CD4-positive, alpha-beta memory T cell (primary cell): ENCODE measurements at regions not wholly inside any gene's neighbourhood (a gene's known extent, or its start where the extent isn't known, plus 50 kb on each side); places are given as distances from the start of the nearest gene placed in this dataset.

Experiments used
- CTCF ChIA-PET: fragments of 350-600 bp; sonication (Branson Sonifier 250); formaldehyde crosslinking; loops from one replicate; lab custom pipeline; 2021; ENCODE audit warnings: inconsistent platforms; ENCODE audit not compliant: partially characterized antibody; lab: Charles Lee
- POLR2A ChIA-PET: fragments of 350-600 bp; sonication (Branson Sonifier 250); formaldehyde crosslinking; loops from one replicate; lab custom pipeline; 2021; ENCODE audit not compliant: partially characterized antibody; lab: Charles Lee
- DNase-seq, 5 donors: peaks; one replicate each; pipeline versions ENCODE4 v3.0.0 to v3.0.0-alpha.2; 2020 to 2022; ENCODE audit warnings: mixed read lengths in 1 of 5
- H3K27ac ChIP-seq: one replicate; pipeline ENCODE4 v1.7.0; 2013; ENCODE audit warnings: low read depth, low read length
- H3K27me3 ChIP-seq: 2 replicates; pipeline ENCODE4 v1.7.0; 2013; ENCODE audit warnings: mild to moderate bottlenecking, low read length, moderate library complexity; ENCODE audit not compliant: insufficient read depth
- H3K36me3 ChIP-seq: 2 replicates; pipeline ENCODE4 v1.7.0; 2013; ENCODE audit warnings: mild to moderate bottlenecking, low read length, moderate library complexity; ENCODE audit not compliant: insufficient read depth
- H3K4me1 ChIP-seq: 2 replicates; pipeline ENCODE4 v1.7.0; 2013; ENCODE audit warnings: mild to moderate bottlenecking, low read length, moderate library complexity; ENCODE audit not compliant: insufficient read depth
- H3K4me3 ChIP-seq, 2 donors: one replicate each; pipeline ENCODE4 v1.7.0; 2013; ENCODE audit warnings: low read length in 2 of 2, mild to moderate bottlenecking in 1 of 2
- H3K9me3 ChIP-seq, 2 donors: one replicate each; pipeline ENCODE4 v1.7.0; 2013; ENCODE audit warnings: low read length in 2 of 2, control low read depth in 1 of 2; ENCODE audit not compliant: control insufficient read depth in 1 of 2
- H3K27ac Mint-ChIP-seq, 7 donors: one replicate each; pipeline ENCODE4 v1.8.0; 2020 to 2021; ENCODE audit warnings: mixed read lengths in 7 of 7, mild to moderate bottlenecking in 6 of 7, inconsistent platforms in 3 of 7, moderate library complexity in 3 of 7
- H3K27me3 Mint-ChIP-seq, 2 donors: one replicate each; pipeline ENCODE4 v1.8.0; 2020 to 2021; ENCODE audit warnings: mixed read lengths in 2 of 2
- H3K36me3 Mint-ChIP-seq, 2 donors: one replicate each; pipeline ENCODE4 v1.8.0; 2020 to 2021; ENCODE audit warnings: mixed read lengths in 2 of 2, inconsistent platforms in 1 of 2, mild to moderate bottlenecking in 1 of 2
- H3K4me1 Mint-ChIP-seq, 4 donors: one replicate each; pipeline ENCODE4 v1.8.0; 2020 to 2021; ENCODE audit warnings: mixed read lengths in 4 of 4, mild to moderate bottlenecking in 1 of 4
- H3K4me3 Mint-ChIP-seq, 8 donors: one replicate each; pipeline ENCODE4 v1.8.0; 2020 to 2021; ENCODE audit warnings: mixed read lengths in 8 of 8, mild to moderate bottlenecking in 7 of 8, moderate library complexity in 6 of 8, inconsistent platforms in 3 of 8
- H3K9me3 Mint-ChIP-seq, 8 donors: one replicate each; pipeline ENCODE4 v1.8.0; 2020 to 2021; ENCODE audit warnings: mixed read lengths in 8 of 8, mild to moderate bottlenecking in 5 of 8, inconsistent platforms in 3 of 8, moderate library complexity in 1 of 8
- intact Hi-C: fragments of 100-400 bp; cut with micrococcal nuclease; formaldehyde crosslinking; loops from one replicate; pipeline ENCODE4 v1.15.1; 2023

- no peak overlapping the region for H3K27ac Mint-ChIP-seq
- Histone ChIP-seq H3K9me3 (no peaks in the 10 kb centered on the region), H3K4me1 (no peaks in the 10 kb centered on the region), H3K36me3 (no peaks in the 10 kb centered on the region), H3K4me3 (no peak overlapping the region), H3K27ac (no peak overlapping the region), H3K27me3 (no peaks in the 10 kb centered on the region)
- POLR2A ChIA-PET = no interaction called here
- peak overlapping the region in 2 of 8 donors; percentile 11 to 64 for H3K4me3 Mint-ChIP-seq
- DNase-seq = no peak
- peaks cover 4 to 6% of the 10 kb centered on the region in 2 donors for H3K27me3 Mint-ChIP-seq
- no peaks in the 10 kb centered on the region for H3K9me3 Mint-ChIP-seq
- peaks cover 2 to 8% (median 6%) of the 10 kb centered on the region in 4 donors for H3K4me1 Mint-ChIP-seq
- CTCF ChIA-PET = no interaction called here
- intact Hi-C loops = no loop called here
- no peaks in the 10 kb centered on the region for H3K36me3 Mint-ChIP-seq
Observed at GRCh38 chr1:162922201-162922600, 61.2 kb upstream of the CCDC190 start.

GRCh38 chr1:162921311-162921710 is 60.3 kb upstream of the CCDC190 start:
- Mint-ChIP-seq H3K9me3 (peaks cover 0 to 6% (median 0%) of the 10 kb centered on the region in 8 donors), H3K27ac (no peak overlapping the region), H3K27me3 (peaks cover 7 to 9% of the 10 kb centered on the region in 2 donors), H3K4me3 (no peak overlapping the region), H3K36me3 (no peaks in the 10 kb centered on the region), H3K4me1 (peaks cover 2 to 8% (median 6%) of the 10 kb centered on the region in 4 donors)
- Histone ChIP-seq H3K4me3 (no peak overlapping the region), H3K27ac (no peak overlapping the region), H3K36me3 (no peaks in the 10 kb centered on the region), H3K27me3 (no peaks in the 10 kb centered on the region), H3K4me1 (no peaks in the 10 kb centered on the region), H3K9me3 (no peaks in the 10 kb centered on the region)
- no peak for DNase-seq
- POLR2A ChIA-PET = no interaction called here
- CTCF ChIA-PET = no interaction called here
- intact Hi-C loops = no loop called here

- Histone ChIP-seq H3K4me3 (no peak overlapping the region), H3K36me3 (no peaks in the 10 kb centered on the region), H3K27ac (no peak overlapping the region), H3K27me3 (no peaks in the 10 kb centered on the region), H3K9me3 (no peaks in the 10 kb centered on the region), H3K4me1 (no peaks in the 10 kb centered on the region)
- intact Hi-C loops = no loop called here
- H3K27ac Mint-ChIP-seq = no peak overlapping the region
- ChIA-PET CTCF (interaction anchor here (1.1 kb wide), 1 partner anchor 9 kb away, joined by 3 read pairs; no protein-coding TSS in a partner anchor), POLR2A (no interaction called here)
- no peaks in the 10 kb centered on the region for H3K36me3 Mint-ChIP-seq
- H3K4me3 Mint-ChIP-seq = no peak overlapping the region
- DNase-seq = no peak
- peaks cover 2 to 8% (median 6%) of the 10 kb centered on the region in 4 donors for H3K4me1 Mint-ChIP-seq
- H3K9me3 Mint-ChIP-seq = peaks cover 0 to 8% (median 3%) of the 10 kb centered on the region in 8 donors
- H3K27me3 Mint-ChIP-seq = peaks cover 10 to 13% of the 10 kb centered on the region in 2 donors
Observed at GRCh38 chr1:162919034-162919433, 58.1 kb upstream of the CCDC190 start.

- H3K4me3 ChIP-seq = no peak overlapping the region
- Mint-ChIP-seq H3K27me3 (peaks cover 10 to 13% of the 10 kb centered on the region in 2 donors), H3K36me3 (no peaks in the 10 kb centered on the region), H3K4me3 (no peak overlapping the region), H3K4me1 (peaks cover 2 to 8% (median 6%) of the 10 kb centered on the region in 4 donors), H3K9me3 (peaks cover 0 to 9% (median 5%) of the 10 kb centered on the region in 8 donors), H3K27ac (no peak overlapping the region)
- no peak overlapping the region for H3K27ac ChIP-seq
- H3K4me1 ChIP-seq = no peaks in the 10 kb centered on the region
- H3K27me3 ChIP-seq = no peaks in the 10 kb centered on the region
- intact Hi-C loops = no loop called here
- H3K36me3 ChIP-seq = no peaks in the 10 kb centered on the region
- no peaks in the 10 kb centered on the region for H3K9me3 ChIP-seq
- ChIA-PET POLR2A (no interaction called here), CTCF (no interaction called here)
- no peak for DNase-seq
Observed at GRCh38 chr1:162918151-162918754, 57.3 kb upstream of the CCDC190 start.

- Mint-ChIP-seq H3K4me3 (no peak overlapping the region), H3K27ac (no peak overlapping the region), H3K9me3 (peaks cover 2 to 20% (median 11%) of the 10 kb centered on the region in 8 donors), H3K36me3 (no peaks in the 10 kb centered on the region), H3K27me3 (peaks cover 10 to 13% of the 10 kb centered on the region in 2 donors), H3K4me1 (peaks cover under 1 to 1% (median under 1%) of the 10 kb centered on the region in 4 donors)
- ChIA-PET POLR2A (no interaction called here), CTCF (no interaction called here)
- Histone ChIP-seq H3K4me3 (no peak overlapping the region), H3K27me3 (no peaks in the 10 kb centered on the region), H3K4me1 (no peaks in the 10 kb centered on the region), H3K27ac (no peak overlapping the region), H3K36me3 (no peaks in the 10 kb centered on the region), H3K9me3 (no peaks in the 10 kb centered on the region)
- DNase-seq = no peak
- intact Hi-C loops = no loop called here
Observed at GRCh38 chr1:162916821-162917613, 56.0 kb upstream of the CCDC190 start.

- ChIA-PET POLR2A (no interaction called here), CTCF (no interaction called here)
- H3K27me3 Mint-ChIP-seq = peaks cover 10 to 13% of the 10 kb centered on the region in 2 donors
- DNase-seq = no peak
- H3K36me3 Mint-ChIP-seq = no peaks in the 10 kb centered on the region
- Histone ChIP-seq H3K9me3 (no peaks in the 10 kb centered on the region), H3K27ac (no peak overlapping the region), H3K36me3 (no peaks in the 10 kb centered on the region), H3K4me3 (no peak overlapping the region), H3K27me3 (no peaks in the 10 kb centered on the region), H3K4me1 (no peaks in the 10 kb centered on the region)
- H3K27ac Mint-ChIP-seq = no peak overlapping the region
- intact Hi-C loops = no loop called here
- peaks cover 2 to 23% (median 13%) of the 10 kb centered on the region in 8 donors for H3K9me3 Mint-ChIP-seq
- no peak overlapping the region for H3K4me3 Mint-ChIP-seq
- no peaks in the 10 kb centered on the region for H3K4me1 Mint-ChIP-seq
Observed at GRCh38 chr1:162916407-162916806, 55.4 kb upstream of the CCDC190 start.

- intact Hi-C loops = no loop called here
- H3K9me3 ChIP-seq = no peaks in the 10 kb centered on the region
- H3K36me3 ChIP-seq = no peaks in the 10 kb centered on the region
- peaks cover 9 to 10% of the 10 kb centered on the region in 2 donors for H3K27me3 Mint-ChIP-seq
- no peak overlapping the region for H3K27ac ChIP-seq
- H3K4me1 Mint-ChIP-seq = no peaks in the 10 kb centered on the region
- no peak for DNase-seq
- H3K9me3 Mint-ChIP-seq = peaks cover 2 to 25% (median 13%) of the 10 kb centered on the region in 8 donors
- H3K27ac Mint-ChIP-seq = no peak overlapping the region
- ChIA-PET POLR2A (no interaction called here), CTCF (interaction anchor here (0.6 kb wide), 1 partner anchor 121 kb away, joined by 3 read pairs; no protein-coding TSS in a partner anchor)
- no peak overlapping the region for H3K4me3 Mint-ChIP-seq
- H3K4me1 ChIP-seq = no peaks in the 10 kb centered on the region
- H3K27me3 ChIP-seq = no peaks in the 10 kb centered on the region
- no peak overlapping the region for H3K4me3 ChIP-seq
- H3K36me3 Mint-ChIP-seq = no peaks in the 10 kb centered on the region
Observed at GRCh38 chr1:162914601-162915000, 53.6 kb upstream of the CCDC190 start.
